Stimulated activated CD8-positive, alpha-beta memory T cell treated with anti-CD3 and anti-CD28 coated beads, Interleukin-4, amount 100 ng/mL, for 24 hours (primary cell): ENCODE measurements at regions not wholly inside any gene's neighbourhood (a gene's known extent, or its start where the extent isn't known, plus 50 kb on each side); places are given as distances from the start of the nearest gene placed in this dataset.
"Not testable (repeated sequence)": the region's sequence is repeated elsewhere in the genome, so short reads cannot be mapped to it uniquely, and the experiment has no call there.

Source experiments
- DNase-seq: peaks from one replicate; pipeline ENCODE4 v3.0.0-alpha.2; 2020; ENCODE audit warnings: low read depth

DNA sequence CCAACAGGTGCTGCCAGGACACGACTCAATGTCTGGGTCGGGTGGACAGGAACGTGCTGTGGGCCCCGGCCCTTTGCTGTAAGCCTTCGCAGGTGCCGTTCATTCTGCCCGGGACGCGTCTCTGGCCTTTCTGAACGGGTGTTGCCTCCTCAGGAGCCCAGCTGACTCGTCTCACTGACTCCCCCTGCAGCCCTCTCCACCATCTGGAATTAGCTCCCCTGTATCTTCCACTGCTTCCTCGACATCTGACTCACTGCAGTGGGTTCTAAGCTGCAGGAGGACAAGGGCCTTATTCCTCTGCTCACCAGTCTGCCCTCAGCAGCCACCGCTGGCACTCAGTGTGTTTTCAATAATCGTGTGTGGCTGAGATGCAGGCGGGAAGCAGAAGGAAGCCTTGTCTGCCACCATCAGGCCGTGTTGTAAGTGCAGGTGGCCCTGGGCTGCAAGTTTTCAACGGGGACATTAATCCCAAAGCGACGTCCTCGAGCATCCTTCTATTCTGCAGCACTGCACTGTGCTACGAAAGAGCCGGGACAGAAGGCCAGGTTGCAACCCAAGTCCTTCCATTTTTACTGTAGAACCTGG lies 256.2 kb downstream of the FOXL1 start:
- no peak for DNase-seq

DNA sequence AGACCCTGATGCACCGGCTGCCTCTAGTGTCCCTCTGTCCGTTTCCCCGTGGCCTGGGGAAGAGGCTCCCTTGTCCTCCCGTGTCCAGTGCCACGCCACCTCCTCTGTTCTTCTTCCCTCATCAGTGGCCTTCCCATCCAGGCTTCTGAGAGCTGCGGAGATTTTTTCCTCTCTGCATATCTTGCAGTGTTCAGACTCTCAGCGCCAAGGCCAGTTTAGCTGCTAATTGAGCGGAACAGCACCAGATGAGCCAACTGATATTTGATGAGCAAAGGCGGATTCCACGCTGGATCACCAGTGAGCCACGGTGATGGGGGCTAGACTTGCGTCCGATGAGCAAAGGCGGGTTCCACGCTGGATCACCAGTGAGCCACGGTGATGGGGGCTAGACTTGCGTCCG lies 257.6 kb downstream of the FOXL1 start:
- DNase-seq, result no peak

DNA sequence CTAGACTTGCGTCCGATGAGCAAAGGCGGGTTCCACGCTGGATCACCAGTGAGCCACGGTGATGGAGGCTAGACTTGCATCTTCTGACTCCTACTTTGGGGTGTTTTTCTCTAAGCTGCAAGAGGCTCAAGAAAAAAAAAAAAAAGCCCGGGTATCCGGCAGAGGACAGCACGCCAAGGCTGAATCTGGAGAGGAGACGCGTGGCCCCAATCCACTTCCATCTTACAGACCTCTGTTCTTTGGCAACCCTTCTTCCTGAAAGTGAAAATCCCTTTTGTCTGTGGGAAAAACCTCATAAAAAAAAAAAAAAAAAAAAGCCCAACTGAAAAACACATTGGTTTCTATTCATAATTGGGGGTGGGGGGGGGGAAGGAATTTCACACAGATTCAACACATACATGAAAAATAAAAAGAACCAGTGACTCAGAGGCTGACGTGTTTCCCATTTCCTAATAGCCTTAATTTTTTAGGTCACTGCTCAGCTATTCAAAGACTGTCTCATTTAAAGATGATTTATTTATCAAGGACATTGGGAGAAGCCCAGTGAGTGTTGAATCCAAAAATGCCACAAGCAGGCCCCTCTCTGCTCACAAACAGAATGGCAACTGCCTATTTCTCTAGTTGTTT lies 258.3 kb downstream of the FOXL1 start:
- DNase-seq, result no peak

DNA sequence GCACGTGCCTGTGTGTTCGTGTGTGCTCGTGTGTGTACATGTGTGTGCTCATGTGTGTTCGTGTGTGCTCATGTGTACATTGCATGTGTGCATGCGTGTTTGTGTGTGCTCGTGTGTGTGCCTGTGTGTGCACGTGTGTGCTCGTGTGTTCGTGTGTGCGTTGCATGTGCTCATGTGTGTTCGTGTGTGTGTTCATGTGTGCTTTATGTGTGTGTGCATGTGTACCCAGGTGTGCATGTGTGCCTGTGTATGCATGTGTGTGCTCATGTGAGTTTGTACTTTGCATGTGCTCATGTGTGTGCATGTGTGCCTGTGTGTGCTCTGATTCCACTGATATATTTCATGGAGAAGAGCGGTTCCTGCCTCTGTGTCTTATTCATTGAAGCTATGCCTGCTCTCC lies 265.5 kb downstream of the FOXL1 start:
- no peak for DNase-seq

DNA sequence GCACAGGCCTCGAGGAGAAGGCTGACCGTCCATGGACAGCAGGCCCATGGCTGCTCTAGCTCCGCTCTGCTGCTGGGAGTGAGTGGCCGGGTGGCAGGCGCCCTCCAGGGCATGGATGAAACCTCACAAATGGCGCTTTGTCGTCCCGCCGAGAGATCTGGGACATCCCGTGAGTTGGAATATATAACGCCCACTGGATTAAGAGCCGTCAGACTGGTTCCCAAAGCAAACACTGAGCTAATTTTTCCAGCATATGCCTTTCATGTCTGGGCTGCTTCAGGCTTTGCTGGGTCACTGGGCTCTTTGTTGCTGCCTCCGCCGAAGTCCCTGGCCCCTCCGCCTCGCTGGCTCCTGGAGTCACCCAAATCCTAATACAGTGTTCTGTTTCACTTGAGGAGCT lies 266.3 kb downstream of the FOXL1 start:
- no peak for DNase-seq

DNA sequence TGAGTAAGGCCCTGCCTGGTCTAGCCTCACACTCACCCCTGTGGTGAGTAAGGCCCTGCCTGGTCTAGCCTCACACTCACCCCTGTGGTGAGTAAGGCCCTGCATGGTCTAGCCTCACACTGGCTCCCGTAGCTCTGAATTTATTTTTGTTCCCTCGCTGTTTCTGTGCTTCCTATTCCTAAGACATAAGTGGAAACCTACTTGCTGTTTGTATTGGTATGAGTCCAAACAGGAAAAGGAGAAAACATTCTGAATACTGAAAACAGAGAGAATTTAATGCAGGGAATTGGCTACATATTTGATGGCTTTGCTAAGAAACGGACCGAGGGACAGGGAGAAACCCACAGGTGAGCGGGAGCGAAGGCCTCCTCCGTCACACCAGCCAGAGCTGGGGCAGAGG lies 267.8 kb downstream of the FOXL1 start:
- DNase-seq, result no peak

GRCh38 chr16:86848821-86849220 lies 270.5 kb downstream of the FOXL1 start:
- no peak for DNase-seq

- no peak for DNase-seq
Measured at GRCh38 chr16:86850670-86851069, 272.3 kb downstream of the FOXL1 start.

GRCh38 chr16:86852135-86852534 lies 273.8 kb downstream of the FOXL1 start:
- DNase-seq, result no peak

DNA sequence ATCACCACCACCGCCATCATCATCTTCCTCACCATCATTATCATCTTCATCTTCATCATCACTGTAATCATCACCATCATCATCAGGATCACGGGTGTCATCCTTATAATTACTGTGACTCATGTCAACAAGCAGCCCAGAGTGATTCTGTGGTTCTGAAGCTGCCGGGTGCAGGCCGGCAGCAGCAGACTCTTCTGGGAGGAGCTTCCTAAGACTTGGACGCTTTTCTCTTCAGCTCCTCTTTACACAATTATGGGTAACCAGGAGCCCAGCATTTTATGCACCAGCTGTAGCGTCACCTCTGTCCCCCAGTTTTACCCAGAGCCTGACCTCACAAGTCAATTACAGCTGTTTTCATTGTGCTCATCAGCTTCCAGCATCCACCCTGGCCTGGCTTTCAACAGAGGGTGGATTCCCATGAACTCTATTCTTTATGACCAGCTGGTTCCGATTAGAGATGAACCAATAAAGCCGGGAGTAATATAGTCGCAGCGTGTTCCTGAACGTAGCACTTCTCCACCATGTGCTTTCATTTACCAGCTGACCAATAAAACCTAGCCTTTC lies 275.8 kb downstream of the FOXL1 start:
- no peak for DNase-seq

DNA sequence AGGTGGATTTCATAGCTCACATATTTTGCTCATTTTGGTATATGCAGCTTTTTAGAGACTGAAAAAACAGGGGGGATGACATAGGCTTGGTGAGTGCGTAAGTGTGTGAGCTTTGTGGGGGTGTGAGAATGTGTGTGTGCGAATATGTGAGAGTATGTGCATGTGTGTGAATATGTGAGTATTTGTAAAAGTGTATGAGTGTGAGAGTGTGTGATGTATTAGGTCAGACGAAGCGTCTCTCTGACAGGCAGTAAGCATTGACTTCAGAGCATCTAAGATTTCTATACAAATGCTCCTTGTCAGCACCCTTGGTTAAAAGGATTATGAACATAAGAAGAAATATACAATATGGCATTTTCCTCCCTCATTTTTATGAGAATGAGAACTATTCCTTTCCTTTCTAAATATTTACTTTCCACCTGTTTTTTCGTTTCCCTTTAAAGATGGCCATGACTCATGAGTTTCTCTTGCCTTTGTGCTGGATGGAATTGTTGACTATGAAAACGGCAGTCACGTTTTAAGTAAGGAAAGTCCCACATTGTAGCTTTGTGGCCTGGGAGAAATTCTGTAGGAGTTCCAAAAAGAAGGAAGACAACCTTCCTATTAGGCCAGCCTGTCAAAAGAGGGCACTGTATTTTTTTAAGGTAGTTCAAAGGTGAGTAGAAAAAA lies 276.4 kb downstream of the FOXL1 start:
- DNase-seq, result no peak

DNA sequence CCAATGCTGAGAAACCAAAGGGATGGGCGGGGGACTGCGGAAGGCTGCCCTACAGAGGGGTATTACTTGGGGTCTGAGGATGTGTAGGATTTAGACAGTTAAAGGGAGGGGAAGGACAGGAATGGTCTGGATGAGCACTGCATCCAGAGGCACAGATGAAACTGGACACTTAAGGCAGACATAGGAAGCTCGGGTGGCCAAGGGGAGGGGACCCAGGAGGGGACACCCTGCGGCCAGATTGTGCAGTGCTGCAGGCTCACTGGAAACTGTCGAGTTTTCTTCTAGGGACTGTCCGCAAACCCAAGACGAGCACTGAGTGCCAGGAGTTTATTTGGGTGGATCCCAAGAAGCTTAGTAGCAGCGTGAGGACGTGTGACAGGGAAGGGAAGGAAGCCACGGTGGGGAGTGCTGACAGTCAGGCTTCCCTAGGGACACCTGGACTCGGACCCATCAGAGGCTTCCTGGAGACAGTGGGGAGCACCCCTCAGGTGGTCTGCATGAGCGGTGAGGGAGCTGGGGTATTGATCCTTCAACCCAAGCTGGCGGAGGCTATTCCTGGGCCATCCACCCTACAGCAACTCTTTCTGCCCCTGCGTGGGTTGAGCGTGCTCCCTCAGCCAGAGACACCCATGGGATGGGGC lies 278.7 kb downstream of the FOXL1 start:
- DNase-seq, result no peak

DNA sequence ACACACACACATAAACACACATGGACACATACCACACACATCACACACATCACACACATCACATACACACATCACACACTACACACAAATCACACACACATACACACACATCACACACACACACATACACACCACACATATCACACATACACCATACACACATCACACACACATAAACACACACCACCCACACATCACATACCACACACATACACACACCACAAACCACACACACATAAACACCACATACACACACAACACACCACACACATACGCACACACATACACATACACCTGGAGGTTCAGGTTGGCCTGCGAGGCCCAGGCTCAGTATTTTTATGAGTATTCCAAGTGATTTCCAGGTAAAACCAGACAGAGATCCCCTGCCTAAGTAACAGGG lies 279.5 kb downstream of the FOXL1 start:
- no peak for DNase-seq

- no peak for DNase-seq
Measured at GRCh38 chr16:86858501-86858900, 280.2 kb downstream of the FOXL1 start.

DNA sequence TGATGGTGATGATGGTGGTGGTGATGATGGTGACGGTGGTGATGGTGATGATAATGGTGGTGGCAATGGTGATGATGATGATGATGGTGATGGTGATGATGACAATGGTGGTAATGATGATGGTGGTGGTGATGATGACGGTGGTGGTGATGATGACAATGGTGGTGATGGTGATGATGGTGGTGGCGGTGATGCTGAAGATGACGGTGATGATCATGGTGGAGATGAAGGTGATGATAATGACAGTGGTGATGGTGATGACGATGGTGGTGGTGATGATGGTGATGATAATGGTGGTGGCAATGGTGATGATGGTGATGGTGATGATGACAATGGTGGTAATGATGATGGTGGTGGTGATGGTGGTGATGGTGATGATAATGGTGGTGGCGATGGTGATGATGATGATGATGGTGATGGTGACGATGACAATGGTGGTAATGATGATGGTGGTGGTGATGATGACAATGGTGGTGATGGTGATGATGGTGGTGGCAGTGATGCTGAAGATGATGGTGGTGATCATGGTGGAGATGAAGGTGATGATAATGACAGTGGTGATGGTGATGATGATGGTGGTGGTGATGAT lies 283.0 kb downstream of the FOXL1 start:
- DNase-seq, result not testable (repeated sequence)

- no peak for DNase-seq
Measured at GRCh38 chr16:86862595-86863280, 284.4 kb downstream of the FOXL1 start.

DNA sequence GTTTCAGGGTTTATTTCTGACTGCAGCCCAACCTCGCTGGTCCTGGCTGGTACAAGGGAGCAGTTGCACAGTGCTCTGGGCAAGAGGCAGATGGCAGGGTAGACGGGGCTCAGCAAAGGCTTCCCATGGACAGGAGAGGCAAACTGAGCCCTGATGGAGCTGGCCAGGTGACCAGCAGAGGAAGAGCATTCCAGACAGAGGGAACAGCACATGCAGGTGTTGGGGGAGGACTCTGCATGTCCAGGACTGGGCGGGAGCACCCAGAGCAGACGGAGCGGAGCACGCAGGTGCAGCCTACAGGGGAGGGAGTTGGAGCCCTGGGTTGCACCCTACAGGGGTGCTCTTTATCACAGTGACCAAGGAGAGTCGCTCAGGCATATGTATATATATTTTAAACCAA lies 285.3 kb downstream of the FOXL1 start:
- no peak for DNase-seq

DNA sequence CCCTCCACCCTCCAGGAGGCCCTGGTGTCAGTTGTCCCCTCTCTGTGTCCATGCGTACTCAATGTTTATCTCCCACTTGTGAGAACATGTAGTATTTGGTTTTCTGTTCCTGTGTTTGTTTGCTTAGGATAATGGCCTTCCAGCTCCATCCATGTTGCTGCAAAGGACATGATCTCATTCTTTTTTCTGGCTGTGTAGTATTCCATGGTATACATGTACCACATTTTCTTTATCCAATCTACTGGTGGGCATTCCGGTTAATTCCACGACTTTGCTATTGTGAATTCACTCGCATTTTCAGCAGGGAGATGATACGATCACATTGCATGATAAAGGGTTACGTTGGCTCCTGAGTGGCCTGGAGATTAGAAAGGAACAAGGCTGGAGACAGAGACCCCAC lies 286.2 kb downstream of the FOXL1 start:
- DNase-seq, result no peak

GRCh38 chr16:86865851-86866662 lies 287.7 kb downstream of the FOXL1 start:
- no peak for DNase-seq

DNA sequence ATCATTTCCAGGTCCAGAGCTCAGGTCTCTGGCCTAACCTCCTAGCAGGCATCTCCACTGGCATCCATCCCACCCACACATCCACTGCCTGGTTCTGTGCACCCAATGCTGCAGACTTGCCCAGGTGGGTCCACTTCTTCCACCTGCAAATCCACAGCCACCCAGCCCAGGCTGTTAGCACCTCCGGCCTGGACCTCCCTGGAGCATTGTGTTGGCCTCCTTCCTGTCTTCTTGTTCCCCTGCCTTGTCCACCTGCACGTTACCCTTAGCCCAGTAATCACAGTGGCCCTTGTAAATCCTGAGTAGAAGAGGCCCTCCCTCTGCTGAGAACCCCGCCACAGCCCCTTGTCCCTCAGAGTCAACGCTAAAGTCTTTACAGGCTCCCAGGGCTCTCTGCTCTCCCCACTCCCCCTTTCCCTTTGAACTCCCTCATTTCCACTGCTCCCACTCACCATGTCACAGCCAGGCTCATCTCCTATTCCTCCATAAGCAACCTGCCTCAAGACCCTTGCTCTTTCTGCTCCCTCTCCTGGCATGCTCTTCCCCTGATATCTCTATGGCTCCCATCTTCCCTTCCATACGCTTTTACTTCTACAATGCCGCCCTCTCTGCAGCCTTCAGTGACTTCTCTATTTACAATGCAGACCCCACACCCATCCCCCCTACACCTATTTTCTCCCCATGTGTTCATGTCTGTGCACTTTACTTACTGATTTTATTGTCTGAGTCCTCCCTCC lies 288.8 kb downstream of the FOXL1 start:
- DNase-seq, result no peak
